RPMI7951 (cell line): ENCODE measurements at regions not wholly inside any gene's neighbourhood (a gene's known extent, or its start where the extent isn't known, plus 50 kb on each side); places are given as distances from the start of the nearest gene placed in this dataset.
A peak's percentile ranks its signal among the peaks of the same experiment; 100 is the strongest.
"Not testable (repeated sequence)": the region's sequence is repeated elsewhere in the genome, so short reads cannot be mapped to it uniquely, and the experiment has no call there.

Experiments
- DNase-seq: peaks from one replicate; pipeline ENCODE4 v3.0.0-alpha.2; 2012; ENCODE audit warnings: low read depth

DNA sequence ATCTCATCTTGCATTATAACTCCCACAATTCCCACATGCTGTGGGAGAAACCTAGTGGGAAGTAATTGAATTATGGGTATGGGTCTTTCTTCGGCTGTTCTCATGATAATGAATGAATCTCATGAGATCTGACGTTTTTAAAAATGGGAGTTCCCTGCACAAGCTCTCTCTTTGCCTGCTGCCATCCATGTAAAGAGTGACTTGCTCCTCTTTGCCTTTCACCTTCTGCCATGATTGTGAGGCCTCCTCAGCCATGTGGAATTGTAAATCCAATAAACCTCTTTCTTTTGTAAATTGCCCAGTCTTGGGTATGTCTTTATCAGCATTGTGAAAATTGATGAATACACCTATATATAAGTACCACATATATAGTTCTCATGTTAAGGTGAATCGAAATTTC, 961.7 kb upstream of the COX7C start:
- no peak for DNase-seq

DNA sequence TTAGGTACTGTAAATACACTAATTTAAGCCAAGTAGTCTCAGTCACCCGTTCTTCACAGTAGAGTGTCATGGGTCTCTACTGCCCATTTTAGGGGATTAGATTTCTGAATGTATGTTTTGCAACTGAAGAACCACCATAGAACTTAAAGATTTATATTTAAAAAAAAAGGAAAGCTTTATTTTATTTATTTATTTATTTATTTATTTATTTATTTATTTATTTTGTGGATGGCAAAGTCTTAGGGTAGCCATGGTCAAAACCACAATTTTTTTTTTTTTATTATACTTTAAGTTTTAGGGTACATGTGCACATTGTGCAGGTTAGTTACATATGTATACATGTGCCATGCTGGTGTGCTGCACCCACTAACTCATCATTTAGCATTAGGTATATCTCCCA, 960.4 kb upstream of the COX7C start:
- DNase-seq: not testable (repeated sequence)

DNA sequence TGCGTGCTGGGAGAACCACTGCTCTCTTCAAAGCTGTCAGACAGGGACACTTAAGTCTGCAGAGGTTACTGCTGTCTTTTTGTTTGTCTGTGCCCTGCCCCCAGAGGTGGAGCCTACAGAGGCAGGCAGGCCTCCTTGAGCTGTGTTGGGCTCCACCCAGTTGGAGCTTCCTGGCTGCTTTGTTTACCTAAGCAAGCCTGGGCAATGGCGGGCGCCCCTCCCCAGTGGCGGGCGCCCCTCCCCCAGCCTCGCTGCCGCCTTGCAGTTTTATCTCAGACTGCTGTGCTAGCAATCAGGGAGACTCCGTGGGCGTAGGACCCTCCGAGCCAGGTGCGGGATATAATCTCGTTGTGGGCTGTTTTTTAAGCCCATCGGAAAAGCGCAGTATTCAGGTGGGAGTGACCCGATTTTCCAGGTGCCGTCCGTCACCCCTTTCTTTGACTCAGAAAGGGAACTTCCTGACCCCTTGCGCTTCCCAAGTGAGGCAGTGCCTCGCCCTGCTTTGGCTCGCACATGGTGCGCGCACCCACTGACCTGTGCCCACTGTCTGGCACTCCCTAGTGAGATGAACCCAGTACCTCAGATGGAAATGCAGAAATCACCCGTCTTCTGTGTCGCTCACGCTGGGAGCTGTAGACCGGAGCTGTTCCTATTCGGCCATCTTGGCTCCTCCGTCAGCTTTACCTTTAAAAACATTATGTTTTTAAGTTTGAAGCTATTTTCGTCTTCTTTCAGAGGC, 954.6 kb upstream of the COX7C start:
- DNase-seq: not testable (repeated sequence)

DNA sequence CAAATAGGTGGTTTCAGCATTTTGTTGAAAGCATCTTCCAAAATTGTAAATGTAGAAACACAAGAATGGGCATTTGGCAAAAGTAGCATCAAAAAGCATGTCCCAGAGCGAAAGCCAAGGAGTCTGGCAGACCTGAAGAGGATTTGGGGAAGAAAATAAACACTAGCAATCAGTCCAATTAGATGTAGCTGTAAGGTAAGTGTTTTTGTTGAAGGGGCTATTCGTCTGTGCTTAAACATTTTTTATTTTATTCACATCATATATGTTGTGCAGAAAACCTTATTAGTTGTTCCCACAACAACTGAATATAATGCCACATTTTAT, 954.1 kb upstream of the COX7C start:
- DNase-seq: no peak

DNA sequence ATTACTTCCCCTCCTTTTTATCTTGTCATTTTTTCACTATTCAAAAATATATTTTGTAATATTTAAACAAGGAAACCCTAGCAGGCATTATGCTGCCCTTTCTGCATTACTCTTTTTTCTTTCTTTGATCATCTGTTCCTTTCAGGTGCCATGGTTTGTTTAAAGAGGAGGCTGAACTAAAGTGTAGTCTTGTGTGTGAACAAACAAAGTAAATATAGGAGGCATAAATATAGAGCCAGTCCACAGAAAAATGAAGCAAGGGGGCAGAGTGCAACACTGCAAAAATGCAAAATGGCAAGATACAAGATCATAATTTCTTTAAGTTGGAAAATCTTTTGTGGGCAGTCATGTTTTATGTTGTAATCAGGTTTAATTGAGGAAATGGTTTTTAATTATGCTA, 947.3 kb upstream of the COX7C start:
- no peak for DNase-seq

DNA sequence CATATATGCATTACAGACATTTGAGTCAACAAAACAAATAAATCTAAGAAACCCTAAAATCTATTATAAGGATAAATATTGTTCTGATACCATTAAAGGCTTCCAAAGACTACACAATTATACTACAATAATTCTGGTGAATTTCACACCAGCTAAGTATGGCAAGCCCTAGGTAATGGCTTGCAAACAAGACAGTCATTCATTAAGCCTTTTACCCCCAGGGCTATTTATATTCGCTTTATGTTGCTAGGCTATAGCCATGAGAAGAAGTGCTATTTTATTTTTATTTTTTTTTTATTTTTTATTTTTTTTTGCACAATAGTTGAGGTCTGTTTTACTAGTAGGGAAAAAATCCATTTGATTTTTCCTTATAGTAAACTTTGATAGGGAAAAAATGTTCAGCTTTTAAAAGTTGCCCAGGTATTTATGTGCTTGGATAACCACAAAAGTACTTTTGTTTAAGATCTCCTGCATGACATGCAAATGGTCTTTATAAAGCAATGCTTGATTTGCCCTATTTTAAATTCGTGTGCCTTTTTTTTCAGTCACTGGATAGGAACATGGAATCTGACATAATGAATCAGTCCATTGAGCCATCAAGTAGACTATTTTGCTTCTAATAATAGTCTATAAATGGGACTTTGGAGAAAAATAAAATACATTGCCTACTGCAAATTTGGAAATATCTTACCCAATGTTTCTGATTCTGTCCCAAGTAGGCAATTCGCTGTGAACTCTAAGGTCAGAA, 946.3 kb upstream of the COX7C start:
- DNase-seq: no peak

DNA sequence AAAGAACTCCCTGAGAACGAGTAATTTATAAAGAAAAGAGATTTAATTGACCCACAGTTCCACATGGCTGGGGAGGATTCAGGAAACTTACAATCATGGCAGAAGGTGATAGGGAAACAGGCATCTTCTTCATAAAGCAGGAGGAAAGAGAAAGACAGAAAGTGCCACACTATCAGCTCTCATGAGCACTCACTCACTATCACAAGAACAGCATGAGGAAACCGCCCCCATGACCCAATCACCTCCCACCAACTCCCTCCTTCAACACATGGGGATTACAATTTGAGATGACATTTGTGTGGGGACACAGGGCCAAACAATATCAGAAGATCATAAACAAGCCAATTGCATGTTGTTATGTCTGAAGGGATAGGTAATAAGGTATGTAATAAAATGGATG, 935.9 kb upstream of the COX7C start:
- no peak for DNase-seq

DNA sequence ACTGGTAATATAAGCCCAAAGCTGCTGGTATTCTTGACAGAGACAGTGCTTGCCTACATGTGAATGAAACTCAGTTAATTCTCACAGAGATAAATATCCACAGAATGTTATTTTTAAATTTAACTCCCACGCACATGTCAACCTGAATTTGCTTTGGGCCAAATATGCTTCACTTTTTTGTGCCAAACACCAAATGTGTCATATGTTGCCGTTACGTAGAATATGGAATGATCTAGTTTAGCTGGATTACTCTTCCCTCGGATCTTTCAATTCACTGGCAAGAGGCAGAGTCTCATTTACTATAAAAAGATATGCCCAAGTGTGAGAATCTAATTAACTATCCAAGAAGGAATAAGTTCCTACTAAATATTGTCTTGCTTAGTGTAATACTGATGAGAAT, 933.4 kb upstream of the COX7C start:
- no peak for DNase-seq

DNA sequence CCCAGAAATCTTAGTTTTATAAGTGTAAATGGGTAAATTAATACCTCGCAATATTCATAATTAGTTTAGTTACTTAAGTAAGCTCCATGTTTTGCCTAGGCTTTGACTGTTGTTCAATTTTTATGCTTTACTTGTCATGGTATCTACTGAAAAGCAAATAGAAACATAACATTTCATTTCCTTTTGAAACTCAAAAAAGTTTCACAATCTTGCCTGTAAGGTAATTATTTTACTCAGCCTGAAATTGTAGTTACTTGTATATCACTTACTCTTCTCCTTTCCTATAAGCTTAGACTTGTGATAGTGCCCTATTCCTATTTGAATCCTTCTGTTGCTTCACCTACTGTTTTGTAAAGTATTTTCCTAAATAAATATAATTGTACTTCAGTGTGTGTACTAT, 914.4 kb upstream of the COX7C start:
- DNase-seq: no peak

DNA sequence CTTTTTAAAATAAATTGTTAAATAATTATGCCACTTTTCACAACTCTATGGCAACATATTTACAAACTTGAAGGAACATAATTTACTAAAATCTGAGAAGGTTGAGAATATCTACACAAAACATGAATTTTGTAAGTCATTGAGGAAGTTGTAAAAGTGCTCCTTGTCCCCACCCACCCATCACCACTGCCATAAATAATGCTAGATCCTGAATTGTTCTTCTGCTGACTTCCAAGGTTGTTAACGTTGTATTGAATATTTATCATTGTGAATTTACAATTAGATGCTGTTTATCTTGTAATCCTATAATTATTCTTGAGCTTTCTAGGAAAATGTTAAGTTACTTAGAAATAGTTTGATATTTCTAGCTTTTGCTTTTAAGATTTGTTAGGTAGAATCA, 908.0 kb upstream of the COX7C start:
- no peak for DNase-seq

DNA sequence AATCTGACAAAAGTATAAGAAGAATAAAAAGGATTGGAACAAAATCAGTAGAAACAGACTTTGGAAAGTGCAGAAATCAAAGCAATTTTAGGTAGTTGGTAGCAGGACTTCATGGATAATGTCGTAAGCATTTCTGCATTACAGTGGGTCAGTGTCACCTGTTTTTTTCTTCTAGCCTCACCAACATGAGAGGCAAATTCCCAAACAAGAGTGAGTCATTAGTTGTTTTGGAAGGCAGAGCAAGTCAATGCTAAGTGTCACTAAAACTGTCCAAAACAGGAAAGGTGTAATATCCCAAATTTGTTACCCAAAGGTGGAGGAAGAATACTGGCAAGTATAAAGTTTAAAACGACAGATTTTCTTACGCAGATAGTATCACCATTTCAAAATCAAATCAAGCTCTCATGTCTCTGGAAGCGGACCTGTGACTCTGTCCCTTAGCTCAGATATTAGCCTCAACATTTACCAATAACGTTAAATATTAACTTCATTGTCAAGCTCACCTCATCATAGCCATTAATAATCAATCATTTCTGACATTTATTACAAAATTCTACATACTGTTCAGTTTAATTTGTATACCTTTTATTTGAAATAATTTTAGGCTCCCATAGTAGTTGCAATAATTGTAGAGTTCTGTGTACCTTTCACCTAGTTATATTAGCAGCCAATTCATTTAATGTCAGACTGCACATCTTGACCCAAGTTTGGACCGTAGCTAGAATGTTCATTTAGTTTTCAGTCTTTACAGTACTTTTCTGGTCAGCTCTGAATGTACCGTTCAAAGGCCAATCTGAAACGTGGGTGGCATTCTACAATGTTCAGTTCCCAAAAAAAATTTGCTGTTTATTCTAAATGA, 901.2 kb upstream of the COX7C start:
- no peak for DNase-seq

DNA sequence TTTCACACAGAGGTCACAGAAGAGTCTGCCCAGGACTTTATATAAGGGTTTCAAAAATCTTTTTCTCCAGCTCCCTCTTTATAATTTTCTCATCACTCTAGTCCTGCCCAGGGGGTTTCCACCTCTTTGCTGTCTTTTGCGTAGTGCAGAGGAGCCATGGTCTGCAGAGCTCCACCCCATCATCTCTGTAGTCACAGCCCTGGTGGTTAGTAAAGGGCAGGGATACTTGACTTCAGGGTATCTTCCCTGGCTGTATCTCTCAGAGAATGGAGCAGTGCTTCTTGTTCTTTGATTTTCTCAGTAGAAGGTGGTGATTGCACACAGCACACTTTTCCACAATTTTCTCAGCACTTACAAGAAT, 900.6 kb upstream of the COX7C start:
- no peak for DNase-seq

DNA sequence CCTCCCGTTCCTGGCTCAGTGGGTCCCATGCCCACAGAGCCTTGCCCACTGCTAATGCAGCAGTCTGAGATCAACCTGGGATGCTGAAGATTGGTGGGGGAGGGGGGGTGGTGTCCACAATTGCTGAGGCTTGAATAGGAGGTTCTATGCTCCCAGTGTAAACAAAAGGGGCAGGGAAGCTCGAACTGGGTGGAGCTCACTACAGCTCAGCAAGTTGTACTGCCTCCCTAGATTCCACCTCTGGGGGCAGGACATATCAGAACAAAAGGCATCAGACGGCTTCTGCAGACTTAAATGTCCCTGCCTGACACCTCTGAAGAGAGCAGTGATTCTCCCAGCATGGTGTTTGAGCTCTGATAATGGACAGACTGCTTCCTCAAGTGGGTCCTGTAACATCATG, 885.6 kb upstream of the COX7C start:
- DNase-seq: no peak

DNA sequence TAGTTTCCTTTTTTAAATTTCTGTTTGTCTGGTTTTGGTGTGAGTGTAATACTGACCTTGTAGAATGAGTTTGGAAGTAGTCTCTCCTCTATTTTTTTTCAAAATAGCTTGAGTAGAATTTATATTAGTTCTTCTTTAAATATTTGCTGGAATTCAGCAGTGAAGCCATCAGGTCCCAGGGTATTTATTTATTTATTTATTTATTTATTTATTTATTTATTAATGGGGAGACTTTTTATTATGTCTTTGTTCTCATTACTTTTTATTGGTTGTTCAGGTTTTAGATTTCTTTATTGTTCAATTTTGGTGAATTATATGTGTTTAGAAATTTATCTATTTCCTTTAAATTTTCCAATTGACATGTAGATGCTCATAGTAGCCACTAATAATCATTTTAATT, 875.8 kb upstream of the COX7C start:
- DNase-seq: no peak

DNA sequence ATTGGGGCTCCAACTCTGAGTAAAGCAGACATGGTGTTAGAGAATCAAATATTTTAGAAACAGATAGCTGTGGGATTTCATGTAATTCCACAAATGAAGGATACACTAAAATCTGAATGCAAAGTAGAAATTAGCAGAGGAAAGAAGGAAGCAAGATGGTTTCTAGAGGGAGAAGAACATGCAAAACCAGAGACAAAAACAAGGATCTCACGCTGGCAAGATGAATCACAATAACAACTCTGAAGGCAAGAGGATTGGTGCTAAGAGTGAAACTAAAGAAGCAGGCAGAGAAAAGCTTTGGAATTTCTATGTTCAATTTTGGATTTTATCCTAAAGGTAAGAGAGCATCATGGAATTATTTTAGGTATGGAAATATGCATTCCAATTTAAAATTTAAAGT, 857.2 kb upstream of the COX7C start:
- no peak for DNase-seq

DNA sequence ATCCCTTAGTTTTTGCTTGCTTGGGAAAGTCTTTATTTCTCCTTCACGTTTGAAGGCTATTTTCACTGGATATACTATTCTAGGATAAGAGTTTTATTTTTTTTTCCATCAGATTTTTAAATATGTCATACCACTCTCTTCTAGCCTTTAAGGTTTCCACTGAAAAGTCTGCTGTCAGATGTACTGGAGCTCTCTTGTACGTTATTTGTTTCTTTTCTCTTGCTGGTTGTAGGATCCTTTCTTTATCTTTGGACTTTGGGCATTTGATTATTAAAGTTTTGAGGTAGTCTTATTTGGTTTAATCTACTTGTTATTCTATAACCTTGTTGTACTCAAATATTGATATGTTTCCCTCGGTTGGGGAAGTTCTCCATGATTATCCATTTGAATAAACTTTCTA, 848.4 kb upstream of the COX7C start:
- no peak for DNase-seq

DNA sequence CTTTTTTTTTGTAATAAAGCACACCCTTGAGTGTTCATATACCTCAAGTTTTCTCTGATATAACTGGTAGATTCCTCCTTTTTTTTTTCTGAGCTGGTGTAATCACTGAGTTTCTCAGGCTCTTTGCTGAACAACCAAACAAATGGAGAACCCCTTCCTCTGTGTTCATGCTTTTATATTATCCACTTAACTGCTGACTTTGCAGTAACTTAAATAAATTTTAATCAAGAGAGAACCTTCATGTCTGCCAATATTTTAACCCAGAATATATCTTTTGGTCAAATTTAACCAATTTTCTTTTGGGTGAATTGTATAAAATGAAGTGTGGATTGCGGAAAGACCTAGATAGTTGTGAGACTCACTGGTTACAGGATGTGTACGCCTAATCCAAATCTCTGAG, 833.0 kb upstream of the COX7C start:
- DNase-seq: no peak

DNA sequence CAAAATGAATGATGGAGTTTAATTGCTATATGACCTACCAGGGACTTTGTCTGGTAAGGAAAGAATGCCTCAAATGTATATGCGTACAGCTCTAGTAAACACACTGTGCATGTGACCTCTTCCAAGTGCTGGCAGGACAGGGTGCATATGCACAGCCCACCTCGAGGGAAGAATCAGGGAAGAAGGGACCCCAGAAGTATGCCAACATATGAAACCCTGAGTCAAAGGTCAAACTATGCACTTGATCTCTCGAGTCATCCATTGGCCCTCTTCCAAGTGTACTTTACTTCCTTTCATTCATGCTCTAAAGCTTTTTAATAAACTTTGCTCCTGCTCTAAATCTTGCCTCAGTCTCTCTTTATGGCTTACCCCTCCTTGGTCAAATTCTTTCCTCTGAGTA, 804.6 kb upstream of the COX7C start:
- DNase-seq: no peak

DNA sequence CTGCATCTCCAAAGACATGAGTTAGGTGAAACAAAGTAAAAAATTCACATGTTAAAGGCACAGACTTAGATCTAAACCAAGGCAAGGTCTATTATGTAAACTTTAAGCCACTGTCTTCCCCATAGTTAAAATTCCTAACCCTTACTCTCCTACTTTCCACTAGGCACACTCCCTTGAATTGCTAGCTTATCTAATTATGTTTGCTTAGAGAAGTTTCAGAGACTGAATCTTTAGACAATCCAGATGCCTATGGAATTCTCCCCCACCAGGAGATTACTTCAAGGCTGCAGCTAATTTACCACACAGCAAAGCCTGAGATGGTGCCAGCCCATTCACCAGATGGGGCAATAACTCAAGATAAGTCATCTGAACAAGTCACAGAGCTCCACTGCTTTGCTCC, 803.1 kb upstream of the COX7C start:
- DNase-seq: peak; percentile 8

DNA sequence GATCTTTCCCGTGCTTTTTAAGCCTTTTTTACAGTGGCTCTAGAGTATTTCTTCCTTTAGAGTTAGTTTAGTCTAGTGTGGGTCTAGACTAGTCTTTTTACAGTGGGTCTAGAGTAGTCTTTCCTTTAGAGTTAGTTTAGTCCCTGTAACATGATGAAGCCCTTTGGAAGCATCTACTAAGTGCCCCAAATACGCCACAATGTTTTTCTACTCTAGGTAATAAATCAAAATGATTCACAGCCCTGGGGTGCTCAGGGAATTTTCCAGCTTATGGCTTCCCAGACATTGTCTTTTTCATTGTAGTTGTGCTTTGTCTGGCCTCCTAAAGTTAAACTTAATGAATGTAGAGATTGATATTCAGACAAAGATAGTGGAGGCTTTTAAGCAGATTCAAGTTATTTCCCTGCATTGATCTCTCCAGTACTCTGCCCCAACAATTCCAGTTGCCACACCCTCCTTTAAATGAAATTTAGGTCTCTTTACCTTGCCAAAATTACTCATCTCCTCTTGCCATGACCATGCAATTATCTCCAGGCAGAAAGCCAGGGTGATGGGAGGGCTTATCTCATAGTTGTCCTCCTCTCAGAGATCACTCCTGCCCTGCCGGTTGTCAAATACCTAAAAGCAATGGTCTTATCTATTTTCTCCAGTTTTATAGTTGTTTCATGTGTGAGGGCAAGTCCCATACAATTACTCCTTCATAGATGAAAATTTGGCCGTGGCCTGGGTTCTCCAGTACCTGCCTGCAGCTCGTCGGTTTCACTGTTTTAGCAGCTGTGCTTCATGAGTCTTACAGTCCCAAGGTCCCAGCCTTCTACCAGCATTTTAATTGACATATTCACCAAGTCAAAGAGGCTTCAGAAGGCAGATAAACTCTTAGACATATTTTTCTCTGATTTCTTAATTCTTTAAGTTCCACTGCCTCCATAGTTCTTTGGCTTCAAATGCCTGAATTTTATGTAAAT, 794.0 kb upstream of the COX7C start:
- peak; percentile 66 for DNase-seq

DNA sequence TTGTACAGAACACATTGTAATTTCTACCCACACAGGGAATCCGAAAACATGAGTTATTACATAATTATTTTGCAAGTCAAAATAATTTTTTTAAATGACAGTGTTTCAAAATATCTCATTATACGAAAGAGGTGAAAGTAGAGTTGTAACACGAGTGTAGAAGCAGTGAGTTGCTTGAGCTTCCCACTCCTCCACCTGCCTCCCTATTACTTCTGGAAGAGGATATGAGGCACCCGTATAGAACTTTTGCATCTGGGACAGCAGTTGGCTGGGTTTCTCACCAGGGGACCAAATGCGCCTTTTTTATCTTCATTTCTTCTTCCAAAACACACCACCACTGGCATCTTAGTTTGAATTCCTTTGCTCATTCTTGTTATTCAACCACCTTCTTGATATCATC, 779.0 kb upstream of the COX7C start:
- DNase-seq: no peak

DNA sequence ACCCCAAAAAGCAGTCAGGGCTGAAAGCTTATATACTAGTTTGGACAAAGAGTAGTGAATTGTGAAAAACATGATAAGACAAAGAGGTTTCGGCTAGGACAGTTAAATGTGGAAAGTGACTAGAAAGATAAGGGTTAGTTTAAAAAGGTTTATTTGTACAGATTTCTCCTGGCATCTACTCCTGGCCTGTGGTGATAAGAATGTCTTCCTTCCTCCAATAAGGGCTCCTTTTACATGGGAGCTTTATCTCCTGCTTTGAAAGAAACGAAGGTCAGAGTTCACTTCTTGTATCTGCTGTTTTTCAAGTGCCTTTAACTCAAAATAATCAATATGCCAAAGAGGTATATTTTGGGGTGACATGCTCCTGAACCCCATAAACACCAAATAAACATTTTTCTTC, 776.1 kb upstream of the COX7C start:
- DNase-seq: no peak
